Gastroesophageal sphincter (tissue), 4 donors: ENCODE measurements at regions not wholly inside any gene's neighbourhood (a gene's known extent, or its start where the extent isn't known, plus 50 kb on each side); places are given as distances from the start of the nearest gene placed in this dataset.

Source experiments
- ATAC-seq: fragments of 150-250 bp; one replicate; pipeline ENCODE4 v1.9.1; 2016; ENCODE audit warnings: mild to moderate bottlenecking, moderate library complexity
- H3K27ac ChIP-seq, 4 donors: fragments of 200-600 bp; sonication (generic) in 3 of 4; 1 replicate in 3 of 4; 2 replicates in 1 of 4; pipeline ENCODE4 v1.5.1; 2016 to 2019
- H3K27me3 ChIP-seq: fragments of 200-600 bp; sonication (generic); one replicate; pipeline ENCODE4 v1.5.1; 2019
- H3K36me3 ChIP-seq, 2 donors: fragments of 200-600 bp; sonication (generic); one replicate each; pipeline ENCODE4 v1.5.1; 2019; ENCODE audit warnings: control low read depth in 1 of 2
- H3K4me1 ChIP-seq, 3 donors: fragments of 200-600 bp; sonication (generic); 1 replicate in 2 of 3; 2 replicates in 1 of 3; pipeline ENCODE4 v1.5.1; 2016 to 2019; ENCODE audit warnings: control low read depth in 2 of 3
- H3K4me3 ChIP-seq, 2 donors: fragments of 200-600 bp; sonication (generic); one replicate each; pipeline ENCODE4 v1.5.1; 2019; ENCODE audit warnings: mild to moderate bottlenecking in 1 of 2, moderate library complexity in 1 of 2
- H3K9me3 ChIP-seq, 3 donors: fragments of 200-600 bp; sonication (generic); one replicate each; pipeline ENCODE4 v1.5.1; 2017 to 2019; ENCODE audit warnings: control low read depth in 2 of 3
- EP300 ChIP-seq: sonication (generic); formaldehyde crosslinking; IDR thresholded peaks from one replicate; pipeline ENCODE4 v1.6.1; 2017; ENCODE audit warnings: antibody characterized with exemption, mild to moderate bottlenecking
- POLR2A ChIP-seq, 2 donors: fragments of 450-650 bp; IDR thresholded peaks; one replicate each; pipeline ENCODE4 v1.6.1; 2017; ENCODE audit warnings: antibody characterized with exemption in 2 of 2, mild to moderate bottlenecking in 2 of 2, moderate library complexity in 1 of 2
- POLR2AphosphoS5 ChIP-seq: sonication (generic); formaldehyde crosslinking; IDR thresholded peaks from one replicate; pipeline ENCODE4 v1.6.1; 2017; ENCODE audit warnings: antibody characterized with exemption
- WGBS, 2 donors: methylation state at CpG; one replicate each; pipeline ENCODE4 v1.1.5; 2018; ENCODE audit warnings: low coverage in 1 of 2; 5-methylcytosine and 5-hydroxymethylcytosine counted together
- TF ChIP-seq, protein P1 (sequence below), 4 experiments: fragments of 200-600 bp in 2 of 4; fragments of 450-650 bp in 2 of 4; sonication (generic) in 1 of 4; IDR thresholded peaks; one replicate each; pipeline ENCODE4 v1.5.1; 2017 to 2019; ENCODE audit warnings: antibody characterized with exemption in 4 of 4, mild to moderate bottlenecking in 2 of 4, moderate library complexity in 2 of 4

DNA sequence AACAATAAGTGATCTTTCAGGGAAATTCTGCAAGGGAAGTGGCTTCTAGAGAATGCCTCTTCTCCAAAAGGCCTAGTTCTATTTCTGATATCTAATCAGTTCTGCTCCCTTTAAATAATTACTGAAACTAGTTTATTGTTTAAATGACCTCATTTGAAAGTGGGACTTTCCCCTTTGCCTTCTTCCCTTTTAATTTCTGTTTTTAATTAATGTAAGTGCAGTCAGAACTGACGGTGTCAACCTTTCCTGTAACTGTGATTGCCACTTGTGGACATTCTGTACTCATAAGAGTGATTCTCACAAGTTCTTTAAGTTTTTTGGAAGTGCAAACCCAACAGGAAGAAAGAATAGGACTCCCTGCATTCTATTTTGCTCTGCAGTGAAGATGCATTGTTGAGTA, 265.3 kb upstream of the PLEKHG7 start:
- Histone ChIP-seq H3K27me3 (no peaks in the 10 kb centered on the region), H3K36me3 (no peaks in the 10 kb centered on the region), H3K4me3 (no peak overlapping the region), H3K9me3 (no peaks in the 10 kb centered on the region), H3K4me1 (no peaks in the 10 kb centered on the region), H3K27ac (no peak overlapping the region)
- TF ChIP-seq POLR2A (IDR thresholded peaks at IDR 0.05) = no peak
- no peak for TF ChIP-seq EP300
- TF ChIP-seq, protein P1, sequence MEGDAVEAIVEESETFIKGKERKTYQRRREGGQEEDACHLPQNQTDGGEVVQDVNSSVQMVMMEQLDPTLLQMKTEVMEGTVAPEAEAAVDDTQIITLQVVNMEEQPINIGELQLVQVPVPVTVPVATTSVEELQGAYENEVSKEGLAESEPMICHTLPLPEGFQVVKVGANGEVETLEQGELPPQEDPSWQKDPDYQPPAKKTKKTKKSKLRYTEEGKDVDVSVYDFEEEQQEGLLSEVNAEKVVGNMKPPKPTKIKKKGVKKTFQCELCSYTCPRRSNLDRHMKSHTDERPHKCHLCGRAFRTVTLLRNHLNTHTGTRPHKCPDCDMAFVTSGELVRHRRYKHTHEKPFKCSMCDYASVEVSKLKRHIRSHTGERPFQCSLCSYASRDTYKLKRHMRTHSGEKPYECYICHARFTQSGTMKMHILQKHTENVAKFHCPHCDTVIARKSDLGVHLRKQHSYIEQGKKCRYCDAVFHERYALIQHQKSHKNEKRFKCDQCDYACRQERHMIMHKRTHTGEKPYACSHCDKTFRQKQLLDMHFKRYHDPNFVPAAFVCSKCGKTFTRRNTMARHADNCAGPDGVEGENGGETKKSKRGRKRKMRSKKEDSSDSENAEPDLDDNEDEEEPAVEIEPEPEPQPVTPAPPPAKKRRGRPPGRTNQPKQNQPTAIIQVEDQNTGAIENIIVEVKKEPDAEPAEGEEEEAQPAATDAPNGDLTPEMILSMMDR (IDR thresholded peaks at IDR 0.05) = no peak
- TF ChIP-seq POLR2AphosphoS5 = no peak
- no peak for ATAC-seq
- 62% methylated on average over 1 of the region's 1 CpG; no CpG with 5 or more reads in 1 of the 2 donors for WGBS, 2 donors

DNA sequence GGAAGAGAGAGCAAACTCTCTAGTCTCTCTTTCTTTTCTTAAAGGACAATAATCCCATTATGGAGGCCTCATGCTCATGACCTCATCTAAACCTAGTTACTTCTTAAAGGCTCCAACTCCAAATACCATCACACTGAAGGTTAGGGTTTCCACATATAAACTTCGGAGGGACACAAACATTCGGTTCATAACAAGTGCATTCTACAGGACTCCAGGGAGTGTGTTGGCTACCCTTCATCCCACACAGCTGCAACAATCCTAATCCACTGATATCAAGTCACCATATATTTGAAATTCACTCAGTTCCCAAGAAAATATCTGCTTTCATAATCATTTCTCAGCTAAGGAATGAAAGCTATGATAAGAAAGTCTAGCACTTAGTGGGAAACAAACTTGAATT, 265.9 kb upstream of the PLEKHG7 start:
- WGBS, 2 donors = 88 to 89% methylated on average over 2 of the region's 2 CpGs

DNA sequence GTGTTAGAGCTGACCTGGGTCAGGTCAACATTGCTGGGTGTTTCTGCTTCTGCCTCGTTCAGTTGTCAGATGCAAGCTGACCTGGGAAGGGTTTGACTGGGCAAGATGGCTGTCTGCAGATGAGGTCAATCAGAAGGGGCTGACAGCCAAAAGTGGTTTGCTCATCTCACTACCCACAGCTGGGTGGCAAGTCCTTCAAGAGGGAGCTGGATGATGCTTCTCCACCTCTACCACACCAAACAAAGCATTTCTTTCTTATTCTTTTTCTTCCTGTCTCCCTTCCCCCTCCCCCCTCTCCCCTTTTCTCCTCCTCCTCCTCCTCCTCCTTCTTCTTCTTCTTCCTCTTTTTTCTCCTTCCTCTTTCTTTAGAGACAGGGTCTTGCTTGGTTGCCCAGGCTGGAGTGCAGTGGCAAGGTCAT, 268.2 kb upstream of the PLEKHG7 start:
- no peak overlapping the region for H3K4me3 ChIP-seq
- no peaks in the 10 kb centered on the region for H3K27me3 ChIP-seq
- H3K27ac ChIP-seq = no peak overlapping the region
- 63% methylated on average over 1 of the region's 1 CpG; no CpG with 5 or more reads in 1 of the 2 donors for WGBS, 2 donors
- no peaks in the 10 kb centered on the region for H3K9me3 ChIP-seq
- H3K36me3 ChIP-seq = no peaks in the 10 kb centered on the region
- no peak for ATAC-seq
- TF ChIP-seq, protein P1 (IDR thresholded peaks at IDR 0.05) = no peak
- TF ChIP-seq EP300 (no peak), POLR2AphosphoS5 (no peak), POLR2A (IDR thresholded peaks at IDR 0.05) (no peak)
- H3K4me1 ChIP-seq = no peaks in the 10 kb centered on the region

More for the DNA sequence above, 265.9 kb upstream of the PLEKHG7 start:
- no peaks in the 10 kb centered on the region for H3K36me3 ChIP-seq
- no peak overlapping the region for H3K4me3 ChIP-seq
- no peaks in the 10 kb centered on the region for H3K27me3 ChIP-seq
- no peaks in the 10 kb centered on the region for H3K4me1 ChIP-seq
- no peak for ATAC-seq
- H3K9me3 ChIP-seq = no peaks in the 10 kb centered on the region
- H3K27ac ChIP-seq = no peak overlapping the region
- TF ChIP-seq POLR2A (IDR thresholded peaks at IDR 0.05) (no peak), EP300 (no peak), POLR2AphosphoS5 (no peak)
- TF ChIP-seq, protein P1 (IDR thresholded peaks at IDR 0.05) = no peak

DNA sequence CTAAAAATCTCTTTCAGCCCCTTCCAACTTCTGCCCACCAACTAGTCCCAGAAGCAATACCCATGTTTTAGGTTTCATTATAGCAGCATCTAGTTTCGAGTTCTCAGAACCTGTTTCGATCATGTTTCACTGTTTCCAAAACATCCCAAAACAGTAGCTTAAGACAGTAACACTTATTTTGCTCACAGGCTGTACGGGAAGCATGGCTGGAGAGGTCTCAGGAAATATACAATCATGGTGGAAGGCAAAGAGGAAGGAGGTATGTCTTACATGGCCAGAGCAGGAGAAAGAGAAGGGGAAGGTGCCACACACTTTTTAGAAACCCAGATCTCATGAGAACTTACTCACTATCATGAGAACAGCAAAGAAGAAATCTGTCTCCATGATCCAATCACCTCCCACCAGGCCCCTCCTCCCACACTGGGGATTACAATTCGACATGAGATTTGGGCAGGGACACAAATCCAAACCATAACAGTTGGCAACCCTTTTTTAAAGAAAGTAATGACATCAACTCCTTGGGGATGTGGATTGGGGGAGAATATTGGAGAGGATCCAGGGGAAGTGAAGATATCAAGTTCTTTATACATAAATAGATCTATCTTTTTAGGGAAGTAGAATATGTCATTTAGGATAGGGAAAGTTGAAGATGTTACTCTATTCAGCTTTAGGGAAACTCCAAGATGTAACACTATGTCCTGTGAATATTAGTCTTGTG, 269.9 kb upstream of the PLEKHG7 start:
- no peak for ATAC-seq
- Histone ChIP-seq H3K36me3 (no peaks in the 10 kb centered on the region), H3K4me1 (no peaks in the 10 kb centered on the region), H3K9me3 (no peaks in the 10 kb centered on the region), H3K27me3 (no peaks in the 10 kb centered on the region), H3K4me3 (no peak overlapping the region), H3K27ac (no peak overlapping the region)
- WGBS, 2 donors = 61 to 84% methylated on average over 4 of the region's 4 CpGs
- TF ChIP-seq EP300 = no peak
- no peak for TF ChIP-seq POLR2AphosphoS5
- TF ChIP-seq POLR2A (IDR thresholded peaks at IDR 0.05) = no peak
- TF ChIP-seq, protein P1 (IDR thresholded peaks at IDR 0.05) = no peak

DNA sequence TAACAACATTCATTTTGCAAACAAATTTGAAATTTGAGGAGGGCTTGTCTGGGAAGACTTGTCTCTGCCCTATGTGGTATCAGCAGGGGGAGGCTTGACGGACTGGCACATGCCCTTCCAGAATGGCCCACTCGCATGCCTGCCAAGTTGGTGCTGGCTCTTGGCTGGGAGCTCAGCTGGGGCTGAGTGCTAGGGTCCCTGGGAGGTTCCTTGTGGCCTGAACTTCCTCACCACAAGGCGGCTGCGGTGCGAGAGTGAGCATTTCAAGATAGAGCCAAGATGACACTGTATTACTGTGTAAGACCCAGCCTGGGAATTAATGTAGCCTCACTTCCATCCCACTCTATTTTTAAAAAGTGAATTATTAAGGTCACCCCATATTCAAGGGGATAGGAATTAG, 271.6 kb upstream of the PLEKHG7 start:
- Histone ChIP-seq H3K4me1 (no peaks in the 10 kb centered on the region), H3K27me3 (no peaks in the 10 kb centered on the region), H3K9me3 (no peaks in the 10 kb centered on the region), H3K36me3 (no peaks in the 10 kb centered on the region), H3K4me3 (no peak overlapping the region), H3K27ac (no peak overlapping the region)
- WGBS, 2 donors = 86 to 90% methylated on average over 2 to 5 of the region's 5 CpGs
- no peak for ATAC-seq
- TF ChIP-seq EP300 = no peak
- TF ChIP-seq POLR2AphosphoS5 = no peak
